ENCODE measurements at regions not wholly inside any gene's neighbourhood (a gene's known extent, or its start where the extent isn't known, plus 50 kb on each side); places are given as distances from the start of the nearest gene placed in this dataset.
A peak's percentile ranks its signal among the peaks of the same experiment; 100 is the strongest.

DNA sequence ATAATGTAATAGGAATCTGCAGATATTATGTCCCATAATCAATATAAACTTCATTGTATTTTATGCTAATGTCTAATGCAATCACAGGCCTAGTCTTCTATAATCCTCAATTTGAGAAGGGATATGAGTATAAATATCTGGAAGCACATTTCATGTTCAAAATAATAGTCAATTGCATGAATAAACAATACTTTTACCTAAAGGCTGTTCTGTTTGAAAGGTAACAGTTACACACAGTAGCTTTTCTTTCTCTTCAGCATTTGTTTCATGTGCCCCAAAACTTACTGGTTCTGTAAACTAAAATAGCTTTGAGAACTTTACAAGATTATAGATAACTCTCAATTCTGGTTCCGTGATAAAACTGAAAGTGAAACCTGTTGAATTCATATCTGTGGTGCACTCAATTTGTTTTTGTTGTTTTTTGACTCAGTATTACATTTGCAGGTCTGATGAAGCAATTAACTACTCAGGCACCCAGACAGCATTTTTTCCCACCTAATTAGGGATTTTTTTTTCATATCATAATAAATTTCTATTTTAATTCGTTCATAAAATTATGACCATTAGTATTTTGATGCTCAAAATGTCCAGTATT lies 1193.8 kb downstream of the SLITRK1 start:
- Histone ChIP-seq H3K27me3 (replicated peaks; ENCODE audit: control insufficient read depth, insufficient read depth, low read length) (no peaks in the 10 kb centered on the region), H3K36me3 (ENCODE audit: control insufficient read depth, insufficient read depth, low read length, severe bottlenecking) (no peaks in the 10 kb centered on the region), H3K4me3 (ENCODE audit: low read length) (peak overlapping the region; percentile 77), H3K9ac (ENCODE audit: low read length) (peak overlapping the region; percentile 75), H3K9me3 (ENCODE audit: control insufficient read depth, low read length) (no peaks in the 10 kb centered on the region), H3K4me1 (ENCODE audit: control insufficient read depth, insufficient read depth, low read length) (peaks cover 4% of the 10 kb centered on the region)
- peak; percentile 30 for DNase-seq (ENCODE audit: low read depth)

DNA sequence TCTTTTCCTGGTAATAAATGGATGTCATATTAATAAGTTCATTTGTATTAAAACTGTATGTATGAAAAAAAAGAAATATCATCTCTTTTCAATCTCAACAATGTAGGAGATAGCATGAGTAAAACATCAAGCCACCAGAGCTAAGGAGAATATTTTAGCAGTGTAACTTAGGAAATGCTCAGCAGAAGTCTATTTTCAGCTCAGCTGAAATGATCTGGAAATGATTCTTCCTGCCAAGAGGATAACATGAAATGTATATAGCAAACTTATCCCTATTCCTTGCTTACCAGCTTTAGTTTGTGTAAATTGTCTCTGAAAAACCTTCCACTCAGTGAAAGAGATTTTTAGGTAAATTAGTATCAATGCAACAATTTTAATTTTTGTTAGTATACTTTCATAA lies 1194.4 kb downstream of the SLITRK1 start:
- peak; percentile 6 for DNase-seq (ENCODE audit: low read depth)

DNA sequence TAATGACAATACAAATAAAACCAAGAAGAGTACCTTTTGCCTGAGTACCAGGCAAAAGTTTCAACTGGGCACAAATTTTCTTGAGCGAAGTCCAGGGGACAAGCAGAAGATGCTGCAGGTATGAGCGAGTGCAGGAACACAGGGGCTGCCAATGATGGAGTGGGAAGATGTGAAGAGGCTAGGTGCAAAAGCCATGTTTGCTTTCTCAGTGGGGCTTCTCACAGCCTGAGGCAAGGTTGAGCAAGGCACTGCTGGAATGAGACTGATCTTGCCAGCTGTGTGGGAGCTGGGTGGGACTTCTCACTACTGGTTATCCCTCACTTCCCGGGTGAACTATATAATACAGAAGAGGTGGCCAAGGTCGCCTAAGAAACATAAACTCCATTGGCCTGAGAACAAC lies 1200.7 kb downstream of the SLITRK1 start:
- Histone ChIP-seq H3K27me3 (replicated peaks; ENCODE audit: control insufficient read depth, insufficient read depth, low read length) (no peaks in the 10 kb centered on the region), H3K4me3 (ENCODE audit: low read length) (no peak overlapping the region), H3K36me3 (ENCODE audit: control insufficient read depth, insufficient read depth, low read length, severe bottlenecking) (no peaks in the 10 kb centered on the region), H3K9ac (ENCODE audit: low read length) (no peak overlapping the region), H3K9me3 (ENCODE audit: control insufficient read depth, low read length) (peaks cover 8% of the 10 kb centered on the region), H3K4me1 (ENCODE audit: control insufficient read depth, insufficient read depth, low read length) (no peaks in the 10 kb centered on the region)
- DNase-seq (ENCODE audit: low read depth) = peak; percentile 7

More for the DNA sequence above, 1194.4 kb downstream of the SLITRK1 start:
- Histone ChIP-seq H3K4me3 (ENCODE audit: low read length) (peak overlapping the region; percentile 77), H3K27me3 (replicated peaks; ENCODE audit: control insufficient read depth, insufficient read depth, low read length) (no peaks in the 10 kb centered on the region), H3K9ac (ENCODE audit: low read length) (peak overlapping the region; percentile 75), H3K36me3 (ENCODE audit: control insufficient read depth, insufficient read depth, low read length, severe bottlenecking) (no peaks in the 10 kb centered on the region), H3K4me1 (ENCODE audit: control insufficient read depth, insufficient read depth, low read length) (peaks cover 4% of the 10 kb centered on the region), H3K9me3 (ENCODE audit: control insufficient read depth, low read length) (peaks cover 3% of the 10 kb centered on the region)

DNA sequence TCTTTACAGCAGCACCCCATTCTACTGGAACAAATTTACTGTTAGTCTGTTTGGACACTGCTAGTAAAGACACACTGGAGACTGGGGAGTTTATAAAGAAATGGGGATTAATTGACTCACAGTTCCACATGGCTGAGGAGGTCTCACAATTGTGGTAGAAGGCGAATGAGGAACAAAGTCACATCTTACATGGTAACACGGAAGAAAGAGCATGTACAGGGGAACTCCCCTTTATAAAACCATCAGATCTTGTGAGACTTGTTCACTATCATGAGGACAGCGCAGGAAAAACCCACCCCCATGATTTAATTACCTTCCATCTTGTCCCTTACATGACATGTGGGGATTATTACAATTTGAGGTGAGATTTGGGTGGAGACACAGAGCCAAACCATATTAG lies 1204.2 kb downstream of the SLITRK1 start:
- Histone ChIP-seq H3K4me3 (ENCODE audit: low read length) (no peak overlapping the region), H3K36me3 (ENCODE audit: control insufficient read depth, insufficient read depth, low read length, severe bottlenecking) (no peaks in the 10 kb centered on the region), H3K27me3 (replicated peaks; ENCODE audit: control insufficient read depth, insufficient read depth, low read length) (no peaks in the 10 kb centered on the region), H3K9me3 (ENCODE audit: control insufficient read depth, low read length) (peaks cover 6% of the 10 kb centered on the region), H3K9ac (ENCODE audit: low read length) (no peak overlapping the region), H3K4me1 (ENCODE audit: control insufficient read depth, insufficient read depth, low read length) (no peaks in the 10 kb centered on the region)
- DNase-seq (ENCODE audit: low read depth) = no peak

DNA sequence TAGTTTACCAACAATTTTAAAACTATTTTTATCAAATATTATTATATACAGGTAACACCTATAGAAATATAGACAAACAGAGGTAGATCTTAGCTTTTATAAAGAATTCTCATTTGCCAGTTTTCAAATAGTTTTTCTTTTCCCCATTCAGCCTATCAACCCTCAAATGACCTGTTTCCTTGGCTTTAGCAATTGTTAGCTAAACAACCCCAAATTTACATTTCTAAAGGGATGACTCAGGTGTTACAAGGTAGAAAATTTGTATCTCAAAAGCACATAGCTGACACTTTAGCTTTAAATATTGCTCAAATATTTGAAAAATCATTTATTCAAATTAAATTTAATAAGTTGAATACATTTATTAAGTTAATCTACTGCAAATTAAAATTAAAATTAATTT lies 1207.2 kb downstream of the SLITRK1 start:
- Histone ChIP-seq H3K9me3 (ENCODE audit: control insufficient read depth, low read length) (no peaks in the 10 kb centered on the region), H3K9ac (ENCODE audit: low read length) (no peak overlapping the region), H3K27me3 (replicated peaks; ENCODE audit: control insufficient read depth, insufficient read depth, low read length) (no peaks in the 10 kb centered on the region), H3K36me3 (ENCODE audit: control insufficient read depth, insufficient read depth, low read length, severe bottlenecking) (no peaks in the 10 kb centered on the region), H3K4me1 (ENCODE audit: control insufficient read depth, insufficient read depth, low read length) (no peaks in the 10 kb centered on the region), H3K4me3 (ENCODE audit: low read length) (no peak overlapping the region)
- DNase-seq (ENCODE audit: low read depth) = no peak

DNA sequence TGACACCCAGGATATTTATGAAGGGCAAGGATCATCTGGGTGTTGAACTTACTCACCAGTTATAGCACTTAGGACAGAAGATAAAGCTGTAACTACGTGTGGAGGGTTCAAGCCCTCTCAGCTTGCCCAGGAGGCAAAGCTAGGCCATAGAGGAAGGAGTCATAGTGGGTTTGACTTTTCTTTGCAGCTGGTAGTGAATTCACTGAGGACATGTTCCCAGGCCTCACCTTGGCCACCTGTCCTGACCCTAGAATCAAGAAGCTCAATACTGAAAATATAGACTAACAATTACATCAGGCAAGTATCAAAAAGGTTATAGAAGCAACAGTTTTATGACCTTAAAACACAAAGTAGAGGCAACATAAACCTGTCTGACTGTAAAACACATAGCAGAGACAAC lies 1207.7 kb downstream of the SLITRK1 start:
- H3K27me3 ChIP-seq (replicated peaks; ENCODE audit: control insufficient read depth, insufficient read depth, low read length) = no peaks in the 10 kb centered on the region
- H3K9me3 ChIP-seq (ENCODE audit: control insufficient read depth, low read length) = no peaks in the 10 kb centered on the region
- H3K4me1 ChIP-seq (ENCODE audit: control insufficient read depth, insufficient read depth, low read length) = no peaks in the 10 kb centered on the region
- no peak overlapping the region for H3K4me3 ChIP-seq (ENCODE audit: low read length)
- no peaks in the 10 kb centered on the region for H3K36me3 ChIP-seq (ENCODE audit: control insufficient read depth, insufficient read depth, low read length, severe bottlenecking)
- no peak overlapping the region for H3K9ac ChIP-seq (ENCODE audit: low read length)
- no peak for DNase-seq (ENCODE audit: low read depth)

DNA sequence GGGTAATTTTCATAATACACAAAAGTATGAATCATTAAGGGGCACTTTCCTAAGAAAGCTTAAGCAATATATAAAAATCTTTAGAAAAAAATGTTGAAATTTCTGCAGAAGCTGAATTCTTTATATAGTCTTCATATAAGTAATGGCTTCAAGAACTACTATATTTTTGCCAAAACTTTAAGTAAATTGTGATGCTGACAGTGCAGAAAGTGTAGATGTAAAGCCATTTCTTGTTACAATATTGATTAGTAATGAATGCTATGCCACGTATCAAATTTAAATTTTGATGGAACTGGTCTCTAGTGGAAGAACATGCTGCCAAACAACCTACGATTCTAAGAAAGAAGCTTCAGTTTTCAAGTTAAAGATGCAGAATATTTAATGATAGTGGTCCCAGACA lies 1210.0 kb downstream of the SLITRK1 start:
- Histone ChIP-seq H3K9me3 (ENCODE audit: control insufficient read depth, low read length) (no peaks in the 10 kb centered on the region), H3K36me3 (ENCODE audit: control insufficient read depth, insufficient read depth, low read length, severe bottlenecking) (no peaks in the 10 kb centered on the region), H3K27me3 (replicated peaks; ENCODE audit: control insufficient read depth, insufficient read depth, low read length) (no peaks in the 10 kb centered on the region), H3K9ac (ENCODE audit: low read length) (no peak overlapping the region), H3K4me3 (ENCODE audit: low read length) (no peak overlapping the region), H3K4me1 (ENCODE audit: control insufficient read depth, insufficient read depth, low read length) (no peaks in the 10 kb centered on the region)
- DNase-seq (ENCODE audit: low read depth) = peak; percentile 8

DNA sequence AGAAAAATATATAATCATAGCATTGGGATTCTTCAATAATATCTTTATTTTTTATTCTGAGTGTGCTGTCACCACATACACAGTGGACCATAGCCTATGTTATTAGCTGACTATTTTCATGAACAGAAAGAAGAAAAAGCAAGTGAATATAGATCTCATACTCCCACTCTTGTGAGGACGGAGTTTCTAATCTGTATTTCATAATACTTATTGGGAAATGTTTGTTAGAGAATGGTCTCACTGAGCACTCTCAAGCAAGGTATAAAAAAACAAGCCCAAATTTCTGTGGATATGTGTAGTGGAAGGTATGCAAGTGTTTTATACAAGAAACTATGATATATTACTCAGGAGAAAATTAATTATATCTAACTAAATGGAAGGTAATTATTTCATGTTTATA lies 1218.1 kb downstream of the SLITRK1 start:
- no peak for DNase-seq (ENCODE audit: low read depth)
- H3K4me3 ChIP-seq (ENCODE audit: low read length) = no peak overlapping the region
- H3K9me3 ChIP-seq (ENCODE audit: control insufficient read depth, low read length) = no peaks in the 10 kb centered on the region
- no peak overlapping the region for H3K9ac ChIP-seq (ENCODE audit: low read length)
- H3K36me3 ChIP-seq (ENCODE audit: control insufficient read depth, insufficient read depth, low read length, severe bottlenecking) = no peaks in the 10 kb centered on the region
- H3K4me1 ChIP-seq (ENCODE audit: control insufficient read depth, insufficient read depth, low read length) = peaks cover 8% of the 10 kb centered on the region
- H3K27me3 ChIP-seq (replicated peaks; ENCODE audit: control insufficient read depth, insufficient read depth, low read length) = no peaks in the 10 kb centered on the region

DNA sequence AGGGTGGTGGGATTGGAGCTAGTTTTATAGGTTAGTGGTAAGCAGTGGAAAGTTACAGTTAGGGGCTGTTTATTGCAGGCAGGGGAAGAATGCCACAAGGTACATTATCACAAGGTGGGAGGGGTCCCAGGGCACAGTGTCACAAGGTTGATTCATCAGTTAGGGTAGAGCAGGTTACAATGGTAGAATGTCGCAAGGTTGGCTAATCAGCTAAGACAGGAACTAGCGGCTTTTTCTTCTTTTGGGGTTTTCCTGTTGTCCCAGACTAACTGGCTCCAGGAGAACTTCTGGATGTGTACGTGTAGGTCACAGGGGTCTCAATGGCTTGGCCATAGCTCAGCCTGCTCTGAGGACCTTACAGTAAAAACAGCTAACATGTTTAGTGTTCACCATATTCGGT lies 1221.1 kb downstream of the SLITRK1 start:
- no peak overlapping the region for H3K4me3 ChIP-seq (ENCODE audit: low read length)
- no peak overlapping the region for H3K9ac ChIP-seq (ENCODE audit: low read length)
- no peak for DNase-seq (ENCODE audit: low read depth)

DNA sequence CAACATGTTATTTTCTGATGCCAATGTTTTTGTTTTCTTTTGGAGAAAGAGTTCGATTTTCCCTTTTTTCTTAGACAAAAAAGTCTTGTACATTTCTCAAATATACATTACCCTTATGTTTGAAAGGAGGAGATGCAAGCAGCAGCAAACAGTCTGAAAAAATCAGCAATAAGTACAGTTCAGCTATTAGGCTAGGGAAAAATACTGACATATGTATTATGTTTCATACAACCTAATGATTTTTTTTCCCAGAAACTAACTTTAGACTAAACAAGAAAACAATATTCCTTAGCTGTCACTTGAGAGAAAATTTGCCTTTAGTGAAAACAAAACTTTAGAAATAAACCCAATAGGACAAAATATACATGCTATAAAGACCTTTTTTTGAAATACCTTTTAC lies 1223.5 kb downstream of the SLITRK1 start:
- DNase-seq (ENCODE audit: low read depth) = no peak
- H3K27me3 ChIP-seq (replicated peaks; ENCODE audit: control insufficient read depth, insufficient read depth, low read length) = no peaks in the 10 kb centered on the region
- no peak overlapping the region for H3K9ac ChIP-seq (ENCODE audit: low read length)
- no peaks in the 10 kb centered on the region for H3K36me3 ChIP-seq (ENCODE audit: control insufficient read depth, insufficient read depth, low read length, severe bottlenecking)
- H3K9me3 ChIP-seq (ENCODE audit: control insufficient read depth, low read length) = no peaks in the 10 kb centered on the region
- no peak overlapping the region for H3K4me3 ChIP-seq (ENCODE audit: low read length)
- peaks cover 16% of the 10 kb centered on the region for H3K4me1 ChIP-seq (ENCODE audit: control insufficient read depth, insufficient read depth, low read length)

More for the DNA sequence above, 1221.1 kb downstream of the SLITRK1 start:
- Histone ChIP-seq H3K36me3 (ENCODE audit: control insufficient read depth, insufficient read depth, low read length, severe bottlenecking) (no peaks in the 10 kb centered on the region), H3K9me3 (ENCODE audit: control insufficient read depth, low read length) (no peaks in the 10 kb centered on the region), H3K4me1 (ENCODE audit: control insufficient read depth, insufficient read depth, low read length) (peaks cover 8% of the 10 kb centered on the region), H3K27me3 (replicated peaks; ENCODE audit: control insufficient read depth, insufficient read depth, low read length) (no peaks in the 10 kb centered on the region)

DNA sequence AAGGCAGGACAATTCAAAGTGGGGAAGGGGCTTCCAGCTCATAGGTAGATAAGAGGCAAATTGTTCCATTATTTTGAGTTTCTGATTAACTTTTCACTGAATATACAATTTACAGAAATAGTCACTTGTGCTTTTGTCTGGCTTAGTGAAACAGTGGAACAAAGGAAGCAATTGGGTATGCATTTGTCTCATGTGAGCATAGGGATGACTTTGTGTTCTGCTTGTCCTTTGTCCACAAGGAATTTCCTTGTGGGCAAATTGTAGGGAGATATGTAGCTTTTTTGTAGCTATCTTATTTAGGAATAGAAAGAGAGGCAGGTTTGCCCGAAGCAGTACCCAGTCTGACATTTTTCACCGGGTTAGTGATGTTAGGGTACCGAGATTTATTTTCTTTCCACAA lies 1224.8 kb downstream of the SLITRK1 start:
- H3K4me3 ChIP-seq (ENCODE audit: low read length) = no peak overlapping the region
- H3K36me3 ChIP-seq (ENCODE audit: control insufficient read depth, insufficient read depth, low read length, severe bottlenecking) = no peaks in the 10 kb centered on the region
- no peak overlapping the region for H3K9ac ChIP-seq (ENCODE audit: low read length)
- H3K27me3 ChIP-seq (replicated peaks; ENCODE audit: control insufficient read depth, insufficient read depth, low read length) = no peaks in the 10 kb centered on the region
- H3K9me3 ChIP-seq (ENCODE audit: control insufficient read depth, low read length) = no peaks in the 10 kb centered on the region
- DNase-seq (ENCODE audit: low read depth) = no peak
- peaks cover 14% of the 10 kb centered on the region for H3K4me1 ChIP-seq (ENCODE audit: control insufficient read depth, insufficient read depth, low read length)
